B cell (primary cell): ENCODE measurements at regions not wholly inside any gene's neighbourhood (a gene's known extent, or its start where the extent isn't known, plus 50 kb on each side); places are given as distances from the start of the nearest gene placed in this dataset.

Source experiments
- CTCF ChIP-seq: fragments of 200-600 bp; IDR thresholded peaks from one replicate; pipeline ENCODE4 v1.8.0; 2022; ENCODE audit warnings: antibody characterized with exemption, mild to moderate bottlenecking
- EZH2 ChIP-seq: IDR thresholded peaks from 2 replicates; pipeline ENCODE4 v1.6.1; 2012; ENCODE audit warnings: borderline replicate concordance, low read depth, mild to moderate bottlenecking, moderate library complexity, low read length; ENCODE audit not compliant: insufficient read depth, poor library complexity, severe bottlenecking

GRCh38 chr11:42774567-42774966, 537.2 kb upstream of the API5 start:
- TF ChIP-seq CTCF: no peak
- TF ChIP-seq EZH2: no peak
